ENCODE measurements at regions not wholly inside any gene's neighbourhood (a gene's known extent, or its start where the extent isn't known, plus 50 kb on each side); places are given as distances from the start of the nearest gene placed in this dataset.

GRCh38 chr17:31788571-31788946 is 70.5 kb downstream of the COPRS start:
- TF ChIP-seq MEIS2 (IDR thresholded peaks at IDR 0.05; ENCODE audit: partially characterized antibody) (no peak), ZBTB2 (IDR thresholded peaks at IDR 0.05) (no peak)
